ENCODE measurements at regions not wholly inside any gene's neighbourhood (a gene's known extent, or its start where the extent isn't known, plus 50 kb on each side); places are given as distances from the start of the nearest gene placed in this dataset.
"Not testable (repeated sequence)": the region's sequence is repeated elsewhere in the genome, so short reads cannot be mapped to it uniquely, and the experiment has no call there.

GRCh38 chrX:130552444-130553073, 150.8 kb downstream of the RBMX2 start:
- DNase-seq (ENCODE audit: low read depth) = no peak

GRCh38 chrX:130555341-130555740, 153.6 kb downstream of the RBMX2 start:
- no peak for DNase-seq (ENCODE audit: low read depth)

- no peak for DNase-seq (ENCODE audit: low read depth)
Observed at GRCh38 chrX:130555757-130556156, 154.0 kb downstream of the RBMX2 start.

GRCh38 chrX:130556951-130557350, 155.2 kb downstream of the RBMX2 start:
- no peak for DNase-seq (ENCODE audit: low read depth)

- no peak for DNase-seq (ENCODE audit: low read depth)
Observed at GRCh38 chrX:130560544-130560943, 158.8 kb downstream of the RBMX2 start.

- DNase-seq (ENCODE audit: low read depth) = no peak
Observed at GRCh38 chrX:130561930-130562329, 160.1 kb downstream of the RBMX2 start.

- DNase-seq (ENCODE audit: low read depth) = no peak
Observed at GRCh38 chrX:130563476-130563875, 161.7 kb downstream of the RBMX2 start.

GRCh38 chrX:130566028-130566683, 164.4 kb downstream of the RBMX2 start:
- DNase-seq (ENCODE audit: low read depth) = no peak

- not testable (repeated sequence) for DNase-seq (ENCODE audit: low read depth)
Observed at GRCh38 chrX:130573030-130573429, 171.2 kb downstream of the RBMX2 start.
